ENCODE measurements at regions not wholly inside any gene's neighbourhood (a gene's known extent, or its start where the extent isn't known, plus 50 kb on each side); places are given as distances from the start of the nearest gene placed in this dataset.

DNA sequence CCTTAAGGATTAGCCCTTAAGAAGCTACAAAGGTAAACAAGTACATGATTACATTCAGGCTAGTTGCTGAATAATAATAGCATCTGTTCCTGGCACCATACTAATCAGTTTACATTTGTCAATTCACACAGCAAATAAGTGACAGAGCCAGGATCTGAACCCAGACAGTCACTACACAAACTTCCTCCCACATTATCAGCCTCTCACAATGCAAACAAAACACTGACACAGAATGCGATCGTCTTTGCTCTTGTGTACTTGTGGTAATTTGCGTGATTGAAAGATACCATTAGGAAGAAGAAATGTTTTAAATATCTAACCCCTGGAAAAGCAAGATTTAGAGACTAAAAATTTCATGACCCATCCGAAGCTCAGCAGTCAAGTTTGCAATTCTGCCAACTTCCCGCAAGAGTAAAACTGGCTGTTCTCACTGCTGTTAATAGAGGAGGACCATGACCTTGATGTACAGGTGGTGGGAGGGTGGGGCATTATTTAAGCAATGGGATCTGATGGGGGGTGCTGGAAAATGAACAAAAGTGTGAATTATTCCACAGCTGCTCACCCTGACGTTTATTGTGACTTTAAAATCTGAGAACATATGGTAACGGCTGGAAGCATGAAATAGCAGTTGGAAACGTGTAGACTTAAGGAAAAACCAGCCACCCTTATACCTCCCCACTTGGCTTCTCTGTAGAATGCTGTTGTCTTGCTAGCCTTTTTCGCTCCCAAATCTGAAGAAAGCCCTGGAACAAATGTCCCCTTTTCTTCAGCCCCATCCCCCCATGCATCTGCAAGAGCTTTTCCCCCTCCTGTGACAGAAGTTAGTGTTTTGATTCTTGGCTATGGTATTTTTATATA lies 95.3 kb upstream of the ARMC2 start:
- no peak for DNase-seq

DNA sequence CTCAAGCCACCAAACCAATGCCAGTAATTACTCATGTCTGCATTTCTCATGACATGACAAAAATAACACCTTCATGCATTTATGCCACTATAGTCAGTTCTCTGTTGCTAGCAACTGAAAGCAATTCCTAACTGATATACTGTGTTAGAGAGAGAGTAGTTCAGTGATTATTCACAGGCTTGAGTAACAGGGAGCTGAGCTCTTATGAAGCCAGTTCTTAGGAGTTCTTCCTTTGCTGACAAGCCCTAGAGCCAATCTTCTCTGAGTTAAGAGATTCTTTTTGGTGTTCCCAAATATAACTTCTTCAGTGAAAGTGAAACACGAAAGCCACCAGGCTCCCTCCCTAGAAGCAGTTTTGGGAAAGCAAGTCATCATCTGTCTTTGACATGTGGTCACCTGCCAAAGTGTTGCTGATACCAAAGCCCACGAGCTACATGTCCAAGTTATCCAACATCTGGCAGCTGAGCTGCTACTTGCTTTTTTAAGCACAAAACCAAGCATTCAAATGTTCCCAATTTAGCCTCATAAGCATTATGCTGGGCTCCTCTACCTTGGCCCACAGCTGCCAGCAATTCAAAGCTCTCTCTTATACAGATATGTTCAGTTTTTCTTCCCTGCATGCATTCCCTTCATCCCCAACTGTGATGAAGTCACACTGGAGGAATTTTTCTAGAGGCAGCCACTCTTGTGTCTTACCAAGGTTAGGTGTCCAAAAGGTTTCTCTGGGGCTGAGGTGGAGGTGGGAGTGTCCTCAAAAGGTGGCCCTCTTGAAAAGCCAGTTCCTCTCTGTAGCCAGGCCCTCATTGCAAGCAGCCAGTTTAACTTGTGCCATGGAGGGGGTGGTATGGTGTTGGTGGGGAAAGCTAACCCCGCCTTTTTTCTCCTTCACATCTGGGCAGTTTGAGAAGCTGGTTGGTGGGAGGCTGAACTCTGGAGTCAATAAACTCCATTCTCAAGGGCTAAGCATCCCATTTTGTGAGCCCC lies 92.7 kb upstream of the ARMC2 start:
- peak; percentile 29 for DNase-seq

DNA sequence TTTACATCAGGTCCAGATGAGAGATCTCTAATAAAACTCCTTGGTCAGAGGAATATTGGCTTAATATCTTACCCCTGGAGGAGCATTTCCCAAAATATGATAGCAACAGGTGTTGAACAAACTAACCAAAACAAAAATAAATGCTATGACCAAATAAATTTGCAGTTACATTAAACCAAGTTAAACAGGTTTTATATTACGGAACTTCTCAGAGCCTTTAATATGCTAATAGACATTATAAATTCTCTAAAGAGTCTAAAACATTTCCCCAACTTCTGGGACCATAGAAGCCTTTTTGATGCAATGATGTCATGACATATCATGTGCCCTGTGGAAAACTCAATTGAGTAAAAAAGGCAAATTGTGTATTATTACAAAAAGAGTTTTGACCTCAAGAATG lies 90.9 kb upstream of the ARMC2 start:
- no peak for DNase-seq

- no peak for DNase-seq
Measured at GRCh38 chr6:108758884-108759283, 89.3 kb upstream of the ARMC2 start.

DNA sequence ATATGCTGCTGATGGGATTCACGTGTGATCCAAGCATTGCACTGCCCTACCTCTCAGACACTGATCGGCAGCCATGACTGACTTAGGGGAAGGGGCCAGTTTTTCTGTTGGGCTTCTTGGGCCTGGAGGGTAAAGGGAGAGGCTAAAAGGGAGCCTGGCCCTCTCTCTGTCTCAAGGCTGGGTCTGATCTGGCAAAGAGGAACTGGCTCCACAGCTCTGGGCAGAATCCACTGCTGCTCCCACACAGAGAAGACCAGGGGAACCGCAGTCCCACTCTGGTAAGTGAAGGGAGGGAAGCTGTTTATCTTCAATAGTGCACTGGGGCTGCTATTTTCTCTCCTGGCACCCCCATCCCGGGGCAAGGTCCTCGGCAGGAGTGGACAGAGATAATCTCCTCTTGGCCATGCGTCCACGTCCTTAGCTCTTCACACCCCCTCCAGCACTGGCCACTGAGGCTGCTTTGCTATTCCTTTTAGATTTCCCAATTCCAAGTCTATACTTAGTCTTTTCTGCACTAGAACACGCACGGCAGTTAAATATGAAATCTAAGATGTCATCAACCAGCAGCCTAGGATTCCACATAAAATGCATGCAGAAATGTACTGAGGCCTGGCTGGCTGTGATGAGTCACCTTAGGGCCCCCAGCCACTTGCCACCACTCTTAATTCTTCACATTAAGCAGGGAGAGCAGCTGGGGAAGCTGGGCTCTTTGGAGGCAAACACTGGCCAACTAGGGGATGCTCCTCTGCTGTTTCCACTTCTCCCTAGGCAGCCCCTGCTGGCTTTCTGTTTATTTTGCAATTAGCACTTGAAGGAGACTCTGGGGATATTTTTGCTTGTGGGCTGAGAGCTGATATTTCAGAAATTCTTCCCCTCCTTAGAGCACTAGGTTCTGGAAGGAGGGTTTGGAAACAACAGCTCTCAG lies 87.8 kb upstream of the ARMC2 start:
- DNase-seq = peak; percentile 76

DNA sequence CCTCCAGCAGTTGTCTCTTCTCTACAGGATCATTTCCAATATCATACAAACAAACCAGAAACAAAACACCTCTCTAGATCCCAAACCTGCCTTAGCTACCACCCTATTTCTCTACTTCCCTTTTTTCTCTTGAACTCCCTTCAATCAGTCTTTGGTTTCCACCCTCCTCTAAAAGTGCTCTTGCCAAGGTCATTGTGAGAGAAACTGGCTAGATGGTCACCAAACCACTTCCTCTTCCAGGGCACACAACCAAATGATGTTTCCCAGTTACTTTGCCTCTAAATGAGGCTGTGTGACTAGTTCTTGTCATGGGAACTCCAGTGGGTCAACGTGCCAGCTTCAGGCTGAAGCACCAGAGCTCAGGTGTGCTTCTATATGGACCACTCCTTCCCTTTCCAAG lies 85.8 kb upstream of the ARMC2 start:
- DNase-seq = no peak

DNA sequence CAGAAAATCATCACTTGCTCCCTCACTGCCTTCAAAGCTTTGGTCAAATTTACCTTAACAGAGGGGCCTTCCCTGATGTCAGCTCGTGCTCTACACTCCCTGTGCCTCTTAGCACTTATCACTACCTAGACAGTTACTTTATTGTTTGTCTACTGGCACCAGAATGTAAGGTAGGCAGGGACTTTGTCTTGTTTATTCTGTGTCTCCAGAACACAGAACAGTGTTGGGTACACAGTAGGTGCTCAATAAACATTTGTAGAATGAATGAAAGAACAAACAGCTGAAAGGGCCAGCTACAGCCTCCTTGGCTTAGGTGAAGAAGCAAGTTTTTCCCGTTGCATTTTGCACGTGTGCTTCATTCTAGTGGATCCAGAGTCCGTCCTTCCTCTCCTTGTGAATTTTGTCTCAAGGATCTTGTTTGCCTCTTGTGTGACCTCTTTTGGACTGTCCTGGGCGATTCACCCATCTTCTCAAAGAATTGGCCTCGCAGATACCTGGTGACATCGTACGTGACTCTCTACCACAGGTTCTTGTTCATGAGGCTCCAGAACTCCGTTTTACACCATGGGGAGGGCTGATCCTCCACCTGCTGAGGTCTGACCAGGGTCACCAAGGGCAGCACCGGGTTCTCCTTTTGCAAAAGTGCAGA lies 84.2 kb upstream of the ARMC2 start:
- no peak for DNase-seq

- no peak for DNase-seq
Measured at GRCh38 chr6:108764580-108764950, 83.7 kb upstream of the ARMC2 start.

DNA sequence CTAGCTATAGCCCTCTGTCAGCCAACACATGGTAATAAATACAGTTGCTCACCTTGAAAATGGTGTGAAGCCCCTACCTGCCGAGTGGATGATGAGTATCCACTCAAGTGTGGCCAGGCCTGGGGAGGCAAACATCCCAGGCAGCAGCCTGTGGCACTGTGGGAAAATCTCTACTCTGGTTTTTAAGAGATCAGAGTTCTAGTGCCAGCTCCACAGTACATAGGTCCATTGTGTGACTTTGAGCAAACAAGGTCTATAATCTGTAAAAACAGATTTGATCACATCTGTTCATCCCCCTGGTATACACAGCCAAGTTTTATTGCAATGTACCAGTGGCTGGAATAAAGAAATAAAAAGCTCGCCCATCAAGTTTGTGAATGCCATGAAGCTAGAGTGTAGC lies 82.7 kb upstream of the ARMC2 start:
- no peak for DNase-seq

- DNase-seq = no peak
Measured at GRCh38 chr6:108766419-108766818, 81.8 kb upstream of the ARMC2 start.

DNA sequence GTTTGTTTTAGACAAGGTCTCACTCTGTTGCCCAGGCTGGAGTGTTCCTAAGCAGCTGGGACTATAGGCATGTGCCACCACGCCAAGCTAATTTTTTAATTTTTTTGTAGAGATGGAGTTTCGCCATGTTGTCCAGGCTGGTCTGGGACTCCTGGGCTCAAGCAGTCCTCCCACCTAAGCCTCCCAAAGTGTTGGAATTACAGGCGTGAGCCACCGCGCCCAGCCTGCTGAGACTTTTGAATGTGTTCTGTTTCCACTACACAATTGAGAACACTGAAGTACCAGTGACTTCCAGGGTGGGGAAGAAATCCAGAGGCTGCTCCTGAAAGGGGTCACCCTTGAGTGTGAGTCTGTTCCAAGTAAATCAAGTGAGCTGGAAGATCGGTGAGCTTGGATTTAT lies 81.3 kb upstream of the ARMC2 start:
- DNase-seq = no peak

DNA sequence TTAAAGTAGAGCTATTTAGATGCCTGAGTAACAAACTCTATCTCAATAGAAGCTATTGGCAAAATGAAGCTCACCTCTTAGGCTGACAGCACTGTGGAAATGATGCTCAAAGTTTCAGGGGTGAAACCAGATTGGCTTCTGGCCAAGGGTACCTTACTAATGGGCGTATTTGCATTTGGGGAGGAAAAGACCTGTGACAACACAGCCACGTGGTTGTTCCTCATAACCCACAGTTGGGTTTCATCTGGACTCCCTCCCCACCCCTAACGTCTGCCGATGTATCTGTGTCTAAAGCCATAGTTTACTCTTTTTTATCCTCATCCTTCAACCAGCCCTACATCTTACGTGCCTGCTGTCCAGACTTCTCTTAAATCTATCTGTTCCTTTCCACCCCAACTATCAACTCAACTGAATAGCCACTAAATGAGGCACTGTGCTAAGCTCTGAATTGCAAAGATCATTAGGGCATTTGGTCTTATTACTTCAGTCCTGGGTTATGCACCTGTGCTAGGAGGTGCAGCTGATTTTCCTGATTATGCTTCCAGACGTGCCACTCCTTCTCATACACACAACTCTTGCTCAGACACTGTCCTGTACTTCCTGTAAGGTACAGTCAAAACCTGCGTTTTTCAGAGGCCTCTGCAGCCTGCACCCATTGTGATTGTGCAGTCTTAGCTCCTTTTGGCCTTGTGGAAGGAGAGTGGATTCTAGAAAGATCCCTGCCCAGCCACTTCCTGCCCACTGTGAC lies 80.6 kb upstream of the ARMC2 start:
- no peak for DNase-seq

DNA sequence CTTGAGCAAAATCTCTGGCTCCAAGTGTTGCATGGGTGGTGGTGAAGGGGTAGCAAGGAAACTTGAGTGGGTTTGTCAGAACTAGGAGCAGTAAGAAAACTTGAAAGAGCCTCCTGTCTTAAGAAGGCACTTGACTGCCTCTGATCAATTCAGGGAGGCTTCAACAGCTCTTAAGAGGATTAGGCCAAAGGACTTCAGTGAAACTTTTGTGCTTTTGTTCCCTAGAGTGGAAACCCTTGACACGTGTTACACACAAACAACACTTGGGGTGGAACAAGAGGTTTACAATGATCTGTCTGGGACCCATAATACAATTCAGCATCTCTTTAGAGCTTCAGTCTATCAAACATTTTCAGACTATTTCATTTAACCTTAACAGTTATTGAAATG lies 80.1 kb upstream of the ARMC2 start:
- DNase-seq = no peak

DNA sequence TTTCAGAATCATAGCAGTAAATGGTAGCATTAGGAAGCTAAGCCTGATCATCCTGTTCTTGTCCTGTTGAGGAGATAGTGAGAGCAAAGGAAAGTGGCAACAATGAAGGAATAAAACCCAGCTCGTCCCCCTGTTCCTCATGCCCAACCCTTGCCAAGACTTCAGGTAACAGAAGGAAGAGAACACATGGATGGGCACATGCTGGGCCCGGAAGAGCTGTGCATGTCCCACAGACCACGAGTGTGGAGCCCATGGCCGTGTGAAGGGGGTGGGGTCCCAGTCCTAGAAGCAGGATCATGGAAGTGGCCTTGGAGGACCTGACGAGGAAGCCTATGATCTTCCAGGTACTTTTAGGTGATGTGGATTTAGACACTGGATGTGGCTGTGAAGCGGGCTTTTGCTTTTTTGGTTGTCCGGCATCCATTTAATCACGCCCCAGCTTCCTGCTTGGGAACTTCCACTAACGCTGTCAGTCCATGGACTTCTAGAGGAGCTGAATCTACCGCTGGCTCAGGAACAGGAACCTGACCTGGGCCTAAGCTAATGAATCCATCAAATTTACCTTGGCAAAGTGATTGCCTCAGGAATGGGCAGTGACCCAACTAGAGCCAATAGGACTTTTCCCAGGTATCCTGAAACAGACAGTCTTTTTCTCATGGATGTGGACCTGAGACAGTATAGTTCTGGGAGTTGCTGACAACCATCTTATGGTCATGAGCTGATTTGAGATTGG lies 79.3 kb upstream of the ARMC2 start:
- DNase-seq = no peak

DNA sequence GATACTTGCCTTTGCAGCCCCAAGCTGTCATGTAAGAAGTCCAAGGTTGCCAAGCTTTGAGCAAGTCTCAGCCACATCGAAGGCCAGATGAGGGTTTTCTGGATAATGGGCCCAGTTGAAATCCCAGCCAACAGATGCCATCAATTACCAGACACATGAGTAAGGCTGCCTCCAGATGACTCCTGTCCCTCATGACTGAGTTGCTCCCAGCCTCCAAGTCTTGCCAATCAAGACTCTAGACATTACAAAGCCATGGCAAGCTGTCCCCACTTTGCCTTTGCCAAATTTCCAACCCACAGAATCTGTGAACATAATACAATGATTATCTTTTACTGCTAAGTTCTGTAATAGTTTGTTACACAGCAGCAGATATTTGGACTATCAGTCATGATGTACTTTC lies 76.8 kb upstream of the ARMC2 start:
- DNase-seq = peak; percentile 57

DNA sequence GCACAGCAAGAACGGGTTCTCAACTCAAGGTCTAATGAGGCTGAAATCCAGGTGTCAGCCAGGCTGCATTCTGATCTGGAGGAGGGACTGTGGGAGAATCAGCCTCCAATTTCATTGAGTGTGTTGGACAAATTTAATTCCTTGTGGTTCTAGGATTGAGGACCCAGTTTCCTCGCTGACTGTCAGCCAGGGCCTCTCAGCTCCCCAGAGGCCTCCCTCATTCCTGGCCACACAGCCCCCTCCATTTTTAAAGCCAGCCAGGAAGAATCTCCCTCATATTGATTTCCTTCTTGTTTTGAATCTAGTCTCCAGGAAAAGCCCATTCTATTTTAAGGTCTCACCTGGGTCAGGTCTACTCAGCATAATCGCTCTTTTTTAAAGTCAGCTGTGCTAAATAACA lies 73.7 kb upstream of the ARMC2 start:
- DNase-seq = no peak

- peak; percentile 87 for DNase-seq
Measured at GRCh38 chr6:108777536-108777935, 70.7 kb upstream of the ARMC2 start.

- DNase-seq = no peak
Measured at GRCh38 chr6:108778421-108779186, 69.6 kb upstream of the ARMC2 start.

DNA sequence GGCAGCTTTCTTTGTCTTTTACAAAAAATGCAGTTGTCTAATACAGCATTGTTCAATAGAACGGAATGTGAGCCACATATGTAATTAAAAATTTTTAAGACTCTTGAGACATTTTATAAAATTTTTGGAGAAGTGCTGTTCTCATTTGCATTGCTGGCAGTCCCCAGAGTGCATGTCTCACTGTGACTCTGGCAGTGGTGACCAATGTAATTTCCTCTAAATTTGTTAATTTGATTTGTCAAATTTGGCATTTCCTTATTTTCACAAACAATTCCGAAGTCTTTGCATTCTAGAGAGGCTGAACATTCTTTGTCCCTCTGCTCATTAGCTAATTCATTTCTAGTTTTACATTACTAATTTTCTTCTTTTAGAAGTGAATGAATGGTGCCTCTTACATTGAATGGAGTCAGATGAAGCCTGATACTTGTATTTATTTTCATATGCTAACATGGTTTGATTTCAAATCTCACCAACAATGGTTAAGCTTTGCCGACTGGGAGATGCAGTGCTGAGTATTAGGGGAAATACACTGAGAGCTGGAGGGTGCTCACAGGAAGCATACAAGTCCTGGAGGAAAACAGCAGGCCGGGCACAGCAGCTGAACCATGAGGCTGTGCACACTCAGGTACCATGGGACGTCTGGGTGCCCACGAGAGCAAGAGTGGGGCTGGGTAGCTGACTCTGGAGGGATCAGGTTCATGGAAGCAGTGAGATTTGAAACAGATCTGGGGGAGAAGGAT lies 68.5 kb upstream of the ARMC2 start:
- peak; percentile 54 for DNase-seq
